MM.1S (cell line): ENCODE measurements at regions not wholly inside any gene's neighbourhood (a gene's known extent, or its start where the extent isn't known, plus 50 kb on each side); places are given as distances from the start of the nearest gene placed in this dataset.

Experiments
- CTCF ChIP-seq: fragments of 300-600 bp; sonication (generic); IDR thresholded peaks from 2 replicates; pipeline ENCODE4 v1.5.1; 2016; ENCODE audit warnings: antibody characterized with exemption, low read length, mixed read lengths
- EZH2 ChIP-seq: fragments of 300-600 bp; sonication (generic); optimal IDR thresholded peaks from 2 replicates; pipeline ENCODE3; 2017; ENCODE audit warnings: low read depth, mild to moderate bottlenecking, antibody characterized with exemption, low read length, mixed read lengths

- TF ChIP-seq CTCF: no peak
- TF ChIP-seq EZH2: no peak
Observed at GRCh38 chr7:136072447-136072846, 95.3 kb upstream of the MTPN start.
